Spleen (tissue), 7 donors: ENCODE measurements at regions not wholly inside any gene's neighbourhood (a gene's known extent, or its start where the extent isn't known, plus 50 kb on each side); places are given as distances from the start of the nearest gene placed in this dataset.

Experiments
- CTCF ChIP-seq, 11 experiments: fragments of 200-600 bp in 7 of 11; fragments of 450-650 bp in 4 of 11; sonication (generic) in 4 of 11; IDR thresholded peaks in 8 of 11; conservative IDR thresholded peaks in 3 of 11; 1 replicate in 7 of 11; 2 replicates in 4 of 11; pipeline versions ENCODE4 v1.4.0 to v1.8.0; 2016 to 2021; ENCODE audit warnings: antibody characterized with exemption in 11 of 11, inconsistent platforms in 4 of 11, mild to moderate bottlenecking in 1 of 11
- POLR2A ChIP-seq, 3 donors: fragments of 450-650 bp; IDR thresholded peaks; one replicate each; pipeline ENCODE4 v1.5.1; 2017; ENCODE audit warnings: antibody characterized with exemption in 3 of 3, mild to moderate bottlenecking in 1 of 3
- donor health status: DM: no; HTN: no; CAD: no; lungs with moderate emphysema.
- donor health status: DM: no; HTN: no; CAD: no.
- donor health status: DM: no; HTN: no; CAD: no.

- TF ChIP-seq CTCF (IDR thresholded peaks at IDR 0.05 in 8 of 11, conservative IDR thresholded peaks at IDR 0.05 in 3 of 11) (no peak), POLR2A (IDR thresholded peaks at IDR 0.05) (no peak)
Measured at GRCh38 chr18:56196495-56197225, 441.7 kb downstream of the TXNL1 start.
